Adrenal gland (tissue), 5 donors: ENCODE measurements at regions not wholly inside any gene's neighbourhood (a gene's known extent, or its start where the extent isn't known, plus 50 kb on each side); places are given as distances from the start of the nearest gene placed in this dataset.

Experiments
- POLR2A ChIP-seq, 2 donors: fragments of 450-650 bp; IDR thresholded peaks; one replicate each; pipeline ENCODE4 v1.6.1; 2017; ENCODE audit warnings: antibody characterized with exemption in 2 of 2, mild to moderate bottlenecking in 2 of 2, moderate library complexity in 1 of 2
- TF ChIP-seq, protein P1 (sequence below), 6 experiments: fragments of 450-650 bp in 4 of 6; fragments of 200-600 bp in 2 of 6; sonication (generic) in 1 of 6; IDR thresholded peaks; 1 replicate in 5 of 6; 2 replicates in 1 of 6; pipeline versions ENCODE4 v1.5.1 to v1.8.0; 2016 to 2021; ENCODE audit warnings: antibody characterized with exemption in 6 of 6, mild to moderate bottlenecking in 2 of 6, moderate library complexity in 1 of 6
- donor health status: DM: no; HTN: no; CAD: no.

DNA sequence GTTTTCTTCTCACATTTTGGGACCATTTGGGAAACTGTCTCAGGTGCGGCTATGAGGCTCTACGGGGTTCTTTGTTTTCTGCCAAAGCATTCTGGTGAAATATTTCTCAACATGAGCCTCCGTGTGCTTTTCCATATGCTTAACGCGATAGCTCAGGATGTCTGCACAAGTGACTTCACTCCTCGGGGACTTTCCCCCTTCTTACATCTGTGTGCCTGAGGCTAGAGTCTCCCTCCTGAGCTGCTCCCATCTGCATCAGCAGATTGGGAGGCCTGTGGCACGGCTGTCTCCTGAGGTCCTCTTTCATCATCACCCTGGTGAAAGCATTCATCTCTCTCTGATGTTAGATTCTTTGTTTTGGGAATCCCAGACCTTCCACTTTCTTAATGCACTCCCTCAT is 1190.9 kb downstream of the TYW1 start:
- TF ChIP-seq POLR2A (IDR thresholded peaks at IDR 0.05): no peak
- TF ChIP-seq, protein P1, sequence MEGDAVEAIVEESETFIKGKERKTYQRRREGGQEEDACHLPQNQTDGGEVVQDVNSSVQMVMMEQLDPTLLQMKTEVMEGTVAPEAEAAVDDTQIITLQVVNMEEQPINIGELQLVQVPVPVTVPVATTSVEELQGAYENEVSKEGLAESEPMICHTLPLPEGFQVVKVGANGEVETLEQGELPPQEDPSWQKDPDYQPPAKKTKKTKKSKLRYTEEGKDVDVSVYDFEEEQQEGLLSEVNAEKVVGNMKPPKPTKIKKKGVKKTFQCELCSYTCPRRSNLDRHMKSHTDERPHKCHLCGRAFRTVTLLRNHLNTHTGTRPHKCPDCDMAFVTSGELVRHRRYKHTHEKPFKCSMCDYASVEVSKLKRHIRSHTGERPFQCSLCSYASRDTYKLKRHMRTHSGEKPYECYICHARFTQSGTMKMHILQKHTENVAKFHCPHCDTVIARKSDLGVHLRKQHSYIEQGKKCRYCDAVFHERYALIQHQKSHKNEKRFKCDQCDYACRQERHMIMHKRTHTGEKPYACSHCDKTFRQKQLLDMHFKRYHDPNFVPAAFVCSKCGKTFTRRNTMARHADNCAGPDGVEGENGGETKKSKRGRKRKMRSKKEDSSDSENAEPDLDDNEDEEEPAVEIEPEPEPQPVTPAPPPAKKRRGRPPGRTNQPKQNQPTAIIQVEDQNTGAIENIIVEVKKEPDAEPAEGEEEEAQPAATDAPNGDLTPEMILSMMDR (IDR thresholded peaks at IDR 0.05): no peak
